ENCODE measurements at regions not wholly inside any gene's neighbourhood (a gene's known extent, or its start where the extent isn't known, plus 50 kb on each side); places are given as distances from the start of the nearest gene placed in this dataset.
A peak's percentile ranks its signal among the peaks of the same experiment; 100 is the strongest.

DNA sequence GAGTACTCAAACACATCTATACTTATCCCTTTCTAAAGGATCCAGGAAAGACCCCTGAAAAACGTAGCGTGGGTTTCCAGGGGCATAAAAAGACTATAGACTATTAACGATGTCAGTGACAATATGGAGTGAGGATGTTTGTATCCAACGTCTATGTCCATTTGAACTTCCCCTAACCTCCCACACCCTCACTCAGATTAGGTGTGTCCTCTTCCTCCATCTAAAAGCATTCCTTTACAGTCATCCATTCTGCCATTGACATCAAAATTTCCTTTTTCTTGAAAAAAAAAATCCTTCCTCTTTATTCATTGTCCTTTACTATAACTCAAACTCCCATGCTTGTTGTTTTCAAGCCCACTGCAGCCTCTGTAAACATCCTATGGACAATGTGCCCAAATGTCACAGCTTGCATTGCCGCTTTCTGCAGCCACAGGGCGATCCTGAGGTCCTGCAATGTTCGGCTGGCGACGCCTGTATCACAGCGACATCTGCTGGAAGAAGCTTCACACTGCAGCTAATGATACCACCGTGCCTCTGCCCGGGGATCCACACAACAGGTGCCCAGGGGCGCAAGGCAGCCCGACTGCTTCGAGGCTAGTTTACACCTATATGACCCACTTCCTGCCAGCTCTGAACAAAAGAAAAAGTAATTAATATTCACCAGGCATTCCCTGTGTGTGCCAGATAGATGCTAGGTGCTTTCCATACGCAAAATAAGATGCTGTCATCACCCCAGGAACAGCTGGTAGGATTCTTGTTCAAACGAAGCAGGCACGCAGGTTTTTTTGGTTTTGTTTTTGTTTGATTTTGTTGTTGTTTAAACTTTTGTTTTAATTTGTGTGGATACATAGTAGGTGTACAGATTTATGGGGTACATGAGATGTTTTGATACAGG is 267.9 kb upstream of the GHITM start:
- peak; percentile 48 for DNase-seq (ENCODE audit: low read depth)

DNA sequence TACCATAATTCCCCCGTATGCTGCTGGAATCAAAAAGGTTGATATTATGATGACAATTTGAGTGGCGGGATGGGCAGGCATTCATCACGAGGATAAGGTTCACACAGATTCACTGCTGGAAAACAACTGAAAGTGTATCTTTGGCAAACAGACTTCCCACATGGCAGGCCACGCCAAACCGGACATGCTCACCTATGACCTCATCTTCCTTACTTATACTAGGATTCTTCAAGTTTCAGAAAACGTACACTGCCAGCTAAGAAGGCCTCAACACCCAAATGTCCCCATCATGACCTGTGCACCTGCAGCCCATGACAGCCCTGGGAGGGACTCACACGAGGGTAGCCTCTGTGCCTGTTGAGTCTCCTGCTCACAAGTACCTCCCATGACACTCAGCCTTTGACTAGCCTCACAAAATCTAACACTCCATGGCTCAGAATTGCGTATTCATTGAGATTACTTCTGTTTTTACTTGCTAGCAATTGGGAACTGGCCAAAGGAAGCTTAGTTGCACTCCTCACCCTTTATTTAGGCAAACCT is 259.0 kb upstream of the GHITM start:
- no peak for DNase-seq (ENCODE audit: low read depth)

DNA sequence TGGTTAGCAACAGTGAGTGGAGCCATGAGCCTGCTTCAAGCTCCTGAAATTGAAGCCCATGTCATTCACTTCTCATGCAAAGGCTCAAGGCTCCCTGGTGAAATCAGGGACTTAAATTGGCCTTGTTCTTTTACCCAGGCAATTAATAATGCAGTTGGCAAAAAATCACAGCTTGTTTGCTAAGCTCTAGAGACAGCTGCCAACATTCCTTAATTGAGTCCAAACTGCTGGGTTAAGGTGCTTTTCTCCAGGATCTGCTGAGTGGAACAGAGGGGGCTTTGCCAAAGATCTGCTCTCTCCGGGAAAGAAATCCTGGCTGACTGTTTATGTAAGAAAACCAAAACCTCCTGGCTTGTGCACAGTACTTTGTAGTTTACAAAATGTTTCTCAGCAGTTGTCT is 257.6 kb upstream of the GHITM start:
- DNase-seq (ENCODE audit: low read depth), result no peak

DNA sequence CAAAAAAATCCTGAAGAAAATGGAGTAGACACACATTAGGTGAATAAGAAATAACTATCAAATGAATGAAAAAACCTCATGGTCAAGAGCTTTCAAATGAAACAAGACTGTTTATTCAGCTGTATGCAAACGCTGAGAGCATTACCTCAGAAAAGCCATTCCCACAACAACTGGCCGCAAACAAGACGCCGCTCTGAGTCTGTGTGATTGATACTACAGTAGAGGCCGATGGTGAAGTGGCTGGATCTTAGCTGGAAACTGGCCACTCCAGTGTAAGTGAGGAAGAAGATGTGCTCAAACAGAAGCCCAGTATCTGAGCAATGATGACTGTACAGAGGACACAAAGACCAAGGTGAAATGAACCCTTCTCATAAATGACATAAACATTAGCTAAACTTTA is 252.4 kb upstream of the GHITM start:
- DNase-seq (ENCODE audit: low read depth), result no peak

DNA sequence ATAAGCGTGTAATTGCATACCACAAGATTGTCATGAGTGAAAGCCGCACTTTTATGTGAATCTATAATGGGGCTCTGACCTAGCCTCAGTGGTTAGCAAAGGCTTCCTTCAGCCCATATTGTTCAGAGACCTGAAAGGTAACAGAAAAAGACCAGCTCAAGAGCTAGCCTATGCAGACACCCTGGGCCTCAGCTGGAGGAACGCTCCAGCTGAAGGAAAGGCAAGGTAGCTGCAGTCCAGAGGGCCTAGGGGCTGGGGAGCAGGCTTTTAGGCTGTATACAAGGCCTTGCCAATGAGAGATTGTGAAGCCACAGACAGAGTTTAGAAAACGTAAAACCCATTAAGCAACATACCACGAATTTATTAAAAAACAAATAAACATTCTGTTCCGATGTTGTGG is 246.6 kb upstream of the GHITM start:
- no peak for DNase-seq (ENCODE audit: low read depth)

DNA sequence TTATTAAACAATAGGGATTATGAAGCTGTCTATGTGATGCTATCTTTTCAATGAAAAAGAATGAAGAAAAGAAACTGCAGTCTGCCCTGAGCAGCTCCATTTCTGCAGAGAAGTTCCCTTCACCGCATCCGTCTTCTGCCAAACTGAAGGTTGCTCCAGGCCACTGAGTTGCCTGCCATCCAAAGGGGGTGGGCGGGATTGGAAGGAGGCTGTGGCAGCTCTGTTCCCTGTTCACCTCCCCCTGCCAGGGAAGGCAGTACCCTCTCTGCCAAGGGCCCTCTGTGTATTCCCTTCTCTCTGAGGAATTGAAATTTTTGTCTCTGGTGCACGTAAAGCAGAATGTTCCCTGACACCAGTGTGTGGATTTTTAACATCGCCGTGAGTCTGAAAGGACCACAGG is 243.1 kb upstream of the GHITM start:
- DNase-seq (ENCODE audit: low read depth), result no peak

DNA sequence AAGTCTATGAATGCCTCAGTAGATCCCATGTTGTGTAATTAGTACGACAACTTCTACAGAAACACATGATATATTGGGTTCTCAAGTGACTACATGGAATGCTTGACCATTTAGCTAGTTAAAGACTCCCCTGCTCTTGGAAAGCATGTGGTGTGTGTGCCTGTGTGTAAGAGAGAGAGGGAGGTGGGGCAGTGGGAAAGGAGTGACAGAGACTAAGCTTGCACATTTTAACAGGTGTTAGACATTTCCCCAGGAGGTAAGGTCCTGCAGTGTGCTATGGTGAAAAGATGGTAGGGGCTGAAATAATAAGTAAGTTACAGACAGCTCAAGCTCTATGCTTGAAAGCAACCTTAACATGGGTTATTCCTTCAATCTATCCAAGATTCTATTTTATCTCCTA is 241.7 kb upstream of the GHITM start:
- no peak for DNase-seq (ENCODE audit: low read depth)

DNA sequence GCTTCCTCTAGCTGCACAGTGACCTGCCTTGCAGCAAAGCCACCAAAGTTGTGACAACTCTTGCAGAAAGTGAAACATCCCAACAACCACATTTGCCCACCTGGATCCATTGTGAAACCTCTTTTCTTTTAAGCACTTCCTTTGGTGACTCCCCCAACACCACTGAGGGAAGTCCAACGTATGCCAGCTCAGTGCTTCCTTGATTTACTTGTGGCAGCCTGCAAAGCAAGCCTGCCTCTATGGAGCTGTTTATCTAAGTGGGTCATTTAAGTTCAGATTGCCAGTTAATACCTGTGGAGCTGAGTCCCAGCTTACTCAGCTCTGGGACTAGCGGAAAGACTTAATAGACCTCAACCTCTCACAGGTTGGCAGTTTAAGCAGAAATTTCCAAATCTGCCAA is 230.8 kb upstream of the GHITM start:
- no peak for DNase-seq (ENCODE audit: low read depth)

DNA sequence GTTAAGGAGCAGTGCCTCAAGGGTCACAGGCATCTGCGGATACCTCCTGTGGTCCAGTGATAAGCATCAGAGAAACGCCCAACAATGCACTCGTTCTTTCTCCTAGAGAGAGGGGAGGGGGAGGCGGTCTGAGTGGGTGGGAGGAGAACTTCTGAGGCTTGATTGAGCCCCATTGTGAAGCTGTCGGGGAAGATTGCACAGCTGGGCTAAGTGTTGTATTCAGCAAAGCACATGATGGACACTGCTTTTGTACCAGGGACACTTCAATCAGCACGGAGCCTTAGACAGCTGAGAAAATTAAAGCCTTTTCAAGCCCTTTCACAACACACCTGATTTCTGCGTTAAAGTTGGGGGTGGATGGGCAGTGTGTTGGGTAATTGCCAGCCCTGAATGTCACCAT is 230.3 kb upstream of the GHITM start:
- no peak for DNase-seq (ENCODE audit: low read depth)

DNA sequence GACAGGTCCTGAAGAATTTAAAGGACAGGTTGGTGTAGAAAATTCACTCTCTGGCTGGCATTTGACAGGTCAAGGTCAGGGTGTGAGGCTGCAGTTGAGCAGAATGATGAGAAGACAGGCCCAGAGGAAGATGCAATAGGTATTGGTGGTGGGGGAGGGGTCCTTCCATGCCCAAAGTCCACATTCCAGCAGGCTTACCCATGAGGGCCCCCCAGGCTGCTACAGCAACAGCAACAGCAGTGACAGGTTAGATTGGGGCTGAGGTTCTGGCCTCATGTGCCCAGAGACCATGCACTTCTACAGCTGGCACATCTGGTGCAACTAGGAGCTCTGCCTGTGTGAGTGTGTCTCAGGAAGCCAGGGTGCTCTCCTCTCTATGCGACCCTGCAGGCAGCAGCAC is 223.5 kb upstream of the GHITM start:
- DNase-seq (ENCODE audit: low read depth), result no peak

DNA sequence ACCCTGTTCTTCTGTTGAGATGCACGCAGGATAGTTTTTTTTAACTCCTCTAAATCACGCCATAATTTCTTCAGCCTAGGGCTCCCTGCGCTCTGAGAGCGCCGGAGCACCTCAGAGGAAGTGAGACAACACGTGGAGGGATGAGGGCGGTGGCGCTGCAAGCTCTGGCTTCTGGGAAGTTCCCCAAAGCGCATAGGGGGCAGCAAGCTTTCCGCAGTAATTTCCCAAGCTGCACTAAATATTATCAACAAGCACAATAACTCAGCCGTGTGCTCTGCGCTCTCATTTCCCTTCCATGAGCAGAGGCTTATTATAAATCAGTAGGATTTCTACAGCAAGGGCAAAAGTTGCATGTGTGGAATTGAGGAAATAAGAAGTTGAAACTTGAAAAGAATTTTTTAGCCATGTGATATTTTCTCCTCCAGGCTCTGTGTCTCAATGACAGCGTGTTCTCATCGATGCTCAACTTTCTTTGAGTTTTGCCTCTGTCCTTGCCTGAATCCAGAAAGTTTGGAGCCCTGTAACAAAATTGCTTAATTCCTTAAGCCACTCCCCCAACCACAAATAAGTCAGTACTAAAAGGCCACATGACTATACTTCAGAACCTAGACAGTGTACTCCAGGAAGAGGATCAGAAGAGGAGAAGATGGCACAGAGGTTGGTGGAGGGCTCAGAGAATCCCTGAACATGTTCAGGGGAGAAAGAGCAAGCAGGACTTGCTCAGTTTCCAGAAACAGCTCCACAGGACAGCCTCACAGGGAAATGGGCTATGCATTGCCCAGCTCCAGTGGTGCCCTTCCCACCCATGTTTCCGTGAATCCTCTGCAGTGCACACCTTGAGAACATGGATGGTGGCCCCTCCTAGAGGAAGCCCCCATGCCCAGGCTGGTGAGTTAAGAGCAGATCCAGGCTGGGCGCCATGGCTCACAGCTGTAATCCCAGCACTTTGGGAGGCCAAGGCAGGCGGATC is 221.5 kb upstream of the GHITM start:
- peak; percentile 1 for DNase-seq (ENCODE audit: low read depth)

DNA sequence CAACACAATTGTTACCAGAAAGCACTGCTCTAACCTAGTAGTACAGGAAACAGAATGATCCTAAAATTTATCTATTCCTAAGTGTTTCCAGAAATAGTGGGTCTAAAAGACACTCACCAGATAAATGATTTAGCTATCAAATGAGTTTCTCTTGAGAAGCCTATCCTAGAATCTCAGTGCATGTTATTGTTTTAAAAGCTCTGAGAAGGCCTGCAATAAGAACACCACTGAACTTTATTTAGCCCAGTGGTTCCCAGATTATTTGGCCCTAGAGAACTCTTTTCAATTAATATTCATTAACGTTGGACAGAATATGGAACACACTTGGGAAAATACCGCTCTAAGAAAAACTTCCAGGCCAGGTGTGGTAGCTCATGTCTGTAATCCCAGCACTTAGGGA is 220.1 kb upstream of the GHITM start:
- DNase-seq (ENCODE audit: low read depth), result no peak

DNA sequence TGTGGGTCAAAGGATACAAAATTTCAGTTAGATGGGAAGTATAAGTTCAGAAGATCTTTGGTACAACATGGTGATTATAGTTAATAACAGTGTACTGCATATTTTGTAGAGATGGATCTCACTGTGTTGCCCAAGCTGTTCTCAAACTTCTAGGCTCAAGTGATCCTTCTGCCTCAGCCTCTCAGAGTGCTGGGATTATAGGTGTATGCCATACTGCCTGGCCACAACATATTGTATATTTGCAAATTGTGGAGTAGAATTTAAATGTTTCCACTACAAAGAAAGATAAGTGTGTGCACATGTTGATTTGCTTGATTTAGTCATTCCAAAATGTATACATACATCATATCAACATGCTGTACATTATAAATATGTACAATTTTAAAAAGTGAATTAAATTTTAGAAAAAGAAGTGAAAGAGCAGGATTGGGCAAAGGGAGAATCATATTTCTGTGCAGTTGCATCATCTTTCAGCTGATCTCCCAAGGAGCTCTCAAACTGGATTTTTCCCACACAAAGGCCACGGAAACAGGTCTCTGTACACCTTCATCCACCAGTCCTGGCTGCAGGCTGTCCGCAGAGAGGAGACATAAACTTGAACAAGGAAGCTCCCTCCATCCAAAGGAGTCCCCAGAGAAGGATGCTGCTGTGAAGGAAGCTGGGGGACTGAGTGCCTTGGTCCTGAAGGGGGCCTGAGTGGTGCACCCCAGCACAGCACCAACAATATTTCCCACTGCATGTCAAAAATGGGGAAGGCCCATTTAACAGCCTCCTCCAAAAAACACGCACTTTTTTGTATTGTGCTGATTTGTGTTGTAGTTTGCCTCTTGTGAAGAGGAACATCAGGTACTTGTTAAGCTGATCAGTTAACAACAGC is 217.1 kb upstream of the GHITM start:
- no peak for DNase-seq (ENCODE audit: low read depth)

DNA sequence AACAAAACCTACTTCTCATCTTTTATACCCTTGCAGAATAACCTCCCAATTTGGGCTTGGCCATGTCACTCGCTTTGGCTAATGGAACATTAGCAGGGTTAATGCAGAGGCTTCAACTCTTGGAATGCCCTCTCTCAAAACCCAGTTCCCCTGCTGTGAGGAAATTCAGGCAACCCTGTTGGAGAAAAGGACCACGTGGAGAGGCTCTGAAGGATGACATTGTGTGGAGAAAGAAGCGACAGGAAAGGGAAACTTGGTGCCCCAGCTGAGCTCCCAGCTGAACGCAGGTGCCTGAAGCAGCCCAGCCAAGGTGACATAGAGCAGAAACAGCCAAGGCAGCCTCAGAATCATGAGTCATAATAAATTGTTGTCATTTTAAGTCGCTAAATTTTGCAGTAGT is 214.2 kb upstream of the GHITM start:
- no peak for DNase-seq (ENCODE audit: low read depth)

DNA sequence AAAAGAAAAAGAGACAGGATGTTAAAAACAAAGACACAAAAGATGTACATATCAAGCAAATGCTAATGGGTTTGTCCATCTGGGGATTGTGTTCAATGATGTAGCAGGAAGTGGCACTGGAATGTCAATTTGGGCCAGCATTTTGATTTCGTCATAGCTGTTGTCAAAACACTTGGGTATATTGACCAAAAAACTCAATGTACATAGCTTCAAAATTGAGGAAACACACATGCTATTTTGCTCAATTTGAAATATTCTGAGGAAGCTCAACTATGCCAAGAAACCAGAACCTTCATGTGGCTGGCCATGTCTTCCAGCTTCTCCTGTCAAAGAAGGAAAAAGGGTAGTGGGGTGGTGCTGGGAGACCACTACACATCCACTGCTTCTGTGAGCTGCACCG is 212.7 kb upstream of the GHITM start:
- DNase-seq (ENCODE audit: low read depth), result no peak

DNA sequence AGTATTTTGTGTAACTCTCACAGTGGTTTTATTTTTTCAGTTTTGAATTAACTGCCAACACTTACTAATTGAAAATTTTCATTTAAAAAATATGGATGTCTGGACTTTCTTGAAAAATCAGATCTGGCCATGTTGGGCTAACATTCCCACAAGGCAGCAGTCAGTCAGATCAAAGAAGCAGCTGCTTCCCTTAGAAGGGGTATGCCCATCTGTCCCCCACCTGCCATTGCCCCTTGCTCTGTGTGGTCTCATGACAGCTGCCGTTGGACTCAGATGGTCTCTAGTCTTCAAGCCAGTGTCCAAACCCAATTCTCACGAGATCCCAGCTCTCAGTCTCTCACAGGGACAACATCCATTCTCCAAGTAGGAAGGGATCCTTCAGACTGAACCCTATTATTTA is 212.1 kb upstream of the GHITM start:
- no peak for DNase-seq (ENCODE audit: low read depth)

DNA sequence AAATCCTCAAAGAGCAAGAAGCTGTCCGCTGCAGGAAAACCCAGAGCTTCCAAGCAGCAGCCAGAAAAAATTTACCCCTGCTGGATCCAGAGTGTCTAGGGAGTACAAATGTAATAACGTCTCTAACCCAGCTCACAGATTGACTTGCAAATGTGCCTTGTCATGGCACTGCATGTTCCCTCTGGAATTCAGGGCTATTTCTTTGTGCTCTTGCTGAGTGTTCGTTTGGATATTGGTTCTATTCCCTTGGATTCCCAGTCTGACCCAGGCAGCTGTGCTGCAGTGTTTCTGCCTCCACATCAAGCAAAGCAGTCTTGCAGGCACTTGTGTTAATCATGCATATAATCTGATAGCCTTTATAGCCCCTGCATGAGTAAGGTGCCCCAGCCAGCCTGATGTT is 209.9 kb upstream of the GHITM start:
- DNase-seq (ENCODE audit: low read depth), result no peak

DNA sequence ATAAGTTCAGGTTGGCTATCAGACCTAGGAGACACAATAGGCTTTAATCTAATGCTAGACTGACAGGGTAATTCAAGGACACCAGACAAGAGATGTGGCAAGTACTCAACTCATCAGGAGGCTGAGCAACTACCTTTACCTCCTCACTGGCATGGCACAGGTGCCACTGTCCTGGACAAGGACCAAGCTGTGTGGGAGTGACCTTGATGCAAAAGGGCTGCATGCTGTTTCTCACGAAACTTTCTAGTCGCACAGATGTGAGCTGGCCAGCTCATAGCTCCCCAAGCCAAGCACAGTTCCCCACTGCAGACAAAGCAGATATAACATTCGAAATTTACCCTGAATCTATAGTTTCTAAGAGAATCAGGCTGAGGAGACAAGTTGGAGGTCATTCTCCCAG is 207.6 kb upstream of the GHITM start:
- no peak for DNase-seq (ENCODE audit: low read depth)

DNA sequence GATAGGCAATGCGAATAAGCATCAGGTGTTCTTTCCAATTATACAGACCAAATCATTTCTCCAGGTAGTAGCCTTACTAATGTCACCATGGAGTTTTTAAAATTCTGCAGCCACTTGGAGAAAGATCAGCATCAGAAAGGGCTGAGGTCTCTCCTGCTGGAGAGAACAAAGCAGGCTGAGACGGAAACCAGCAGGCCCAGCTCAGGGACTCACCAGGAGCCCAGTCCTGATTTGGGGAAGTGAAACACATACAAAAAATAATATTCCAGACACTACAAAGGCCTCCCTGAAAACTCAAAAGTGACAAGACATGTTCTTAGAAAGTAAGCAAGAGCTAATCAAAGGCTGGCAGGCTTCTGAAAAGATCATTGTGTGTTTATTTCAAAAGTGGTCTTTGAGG is 207.1 kb upstream of the GHITM start:
- no peak for DNase-seq (ENCODE audit: low read depth)

DNA sequence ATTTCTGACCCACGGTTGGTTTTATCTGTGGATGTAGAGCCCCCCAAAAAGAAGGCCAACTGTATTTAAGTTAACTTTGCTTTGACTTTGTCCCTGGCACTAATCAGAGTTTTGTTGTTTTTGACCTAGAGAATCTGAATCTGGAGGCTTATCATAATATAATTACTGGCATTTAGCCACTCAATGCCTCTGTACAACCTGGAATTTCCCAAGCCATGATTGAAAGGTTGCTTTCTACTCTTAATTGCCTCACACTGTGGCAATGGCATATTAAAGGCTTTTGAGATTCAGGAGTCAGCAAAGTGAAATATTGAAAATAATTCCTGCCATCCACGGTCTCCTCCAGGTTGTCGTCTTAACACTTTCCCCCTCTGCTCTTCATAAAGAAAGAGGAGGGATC is 205.2 kb upstream of the GHITM start:
- DNase-seq (ENCODE audit: low read depth), result no peak

DNA sequence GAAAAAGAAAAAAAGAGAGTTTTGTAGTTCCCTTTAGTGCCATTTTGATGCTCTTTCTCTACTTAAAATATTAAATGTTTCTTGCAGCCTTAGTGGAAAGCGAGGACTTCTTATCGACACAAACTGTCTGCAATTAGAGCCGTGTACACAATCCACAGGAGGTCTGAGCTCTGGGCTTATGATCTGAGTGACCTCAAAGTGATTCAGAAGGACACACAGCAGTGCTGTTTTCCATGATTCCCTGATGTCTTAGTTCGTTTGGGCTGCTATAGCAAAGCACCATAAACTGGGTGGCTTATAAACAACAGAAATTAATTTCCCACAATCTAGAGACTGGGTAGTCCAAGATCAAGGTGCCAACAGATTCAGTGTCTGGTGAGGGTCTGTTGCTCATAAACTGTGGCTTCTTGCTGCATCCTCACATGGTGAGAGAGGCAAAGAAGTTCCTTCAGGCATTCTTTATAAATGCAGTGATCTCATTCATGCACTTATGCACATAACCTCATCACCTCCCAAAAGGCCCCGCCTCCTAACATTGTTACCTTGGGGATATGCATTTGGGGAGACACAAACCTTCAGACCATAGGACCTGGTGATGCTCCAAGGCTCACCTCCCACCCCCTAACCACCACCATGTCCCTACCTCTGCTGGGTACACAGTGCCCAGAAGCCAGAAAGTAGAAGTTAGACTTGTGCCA is 204.5 kb upstream of the GHITM start:
- DNase-seq (ENCODE audit: low read depth), result no peak

Measured in M059J (cell line).